Thyroid gland (tissue), 4 donors: ENCODE measurements at regions not wholly inside any gene's neighbourhood (a gene's known extent, or its start where the extent isn't known, plus 50 kb on each side); places are given as distances from the start of the nearest gene placed in this dataset.

Experiments
- DNase-seq, 2 donors: peaks; one replicate each; pipeline ENCODE4 v3.0.0-alpha.2; 2019
- H3K27ac ChIP-seq, 3 donors: fragments of 200-600 bp; sonication (generic); 1 replicate in 2 of 3; 2 replicates in 1 of 3; pipeline ENCODE4 v1.5.1; 2016 to 2019; ENCODE audit warnings: mild to moderate bottlenecking in 1 of 3, moderate library complexity in 1 of 3
- H3K27me3 ChIP-seq: fragments of 200-600 bp; sonication (generic); one replicate; pipeline ENCODE4 v1.5.1; 2019
- H3K36me3 ChIP-seq, 2 donors: fragments of 200-600 bp; sonication (generic); one replicate each; pipeline ENCODE4 v1.5.1; 2016 to 2019
- H3K4me1 ChIP-seq, 2 donors: fragments of 200-600 bp; sonication (generic); one replicate each; pipeline ENCODE4 v1.5.1; 2017 to 2019
- H3K4me3 ChIP-seq, 3 donors: fragments of 200-600 bp; sonication (generic); replicated peaks in 1 of 3; 1 replicate in 2 of 3; 2 replicates in 1 of 3; pipeline ENCODE4 v1.5.1; 2016; ENCODE audit warnings: mild to moderate bottlenecking in 1 of 3
- H3K9me3 ChIP-seq: fragments of 200-600 bp; sonication (generic); one replicate; pipeline ENCODE4 v1.5.1; 2017
- POLR2A ChIP-seq, 2 donors: fragments of 450-650 bp; IDR thresholded peaks; one replicate each; pipeline ENCODE4 v1.6.1; 2017; ENCODE audit warnings: antibody characterized with exemption in 2 of 2, mild to moderate bottlenecking in 2 of 2, moderate library complexity in 1 of 2
- WGBS, 2 donors: methylation state at CpG; one replicate each; pipeline ENCODE4 v1.1.5; 2017; 5-methylcytosine and 5-hydroxymethylcytosine counted together
- intact Hi-C: fragments of 100-400 bp; cut with DNase I; formaldehyde crosslinking; loops from one replicate; pipeline ENCODE4 v1.15.1; 2023
- TF ChIP-seq, protein P1 (sequence below), 6 experiments: fragments of 200-600 bp in 3 of 6; fragments of 450-650 bp in 3 of 6; sonication (generic) in 3 of 6; IDR thresholded peaks; one replicate each; pipeline ENCODE4 v1.5.1; 2016 to 2019; ENCODE audit warnings: antibody characterized with exemption in 6 of 6, mild to moderate bottlenecking in 2 of 6, inconsistent platforms in 1 of 6, moderate library complexity in 1 of 6

DNA sequence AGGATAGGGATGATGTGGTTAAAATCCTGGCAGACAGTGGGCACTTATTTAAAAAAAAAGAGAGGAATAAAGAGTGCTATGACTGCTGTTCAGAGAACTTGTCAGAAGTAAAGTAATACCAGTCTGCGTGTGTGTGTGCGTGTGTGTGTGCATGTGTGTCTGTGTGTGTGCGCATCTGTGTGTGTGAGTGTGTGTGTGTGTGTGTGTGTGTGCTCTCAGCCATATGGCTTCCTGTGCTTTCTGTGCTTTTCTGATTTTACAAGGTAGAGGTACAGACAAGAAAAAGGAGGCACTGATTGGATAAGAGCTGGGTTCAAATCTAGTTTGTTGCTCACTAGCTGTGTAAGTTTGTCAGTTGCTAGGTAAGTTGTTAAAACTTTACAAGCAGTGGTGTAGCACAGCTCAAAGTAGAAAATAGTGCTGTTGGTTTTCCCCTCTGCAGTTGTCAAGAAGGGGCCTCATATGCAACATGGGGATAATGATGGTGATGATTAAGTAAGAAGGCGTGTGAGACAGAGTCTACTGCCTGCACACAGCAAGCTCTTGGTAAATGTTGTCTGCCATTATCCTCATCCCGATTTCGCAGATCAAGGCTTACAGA, 155.3 kb upstream of the ZNF217 start:
- peak overlapping the region in 2 of 3 donors; percentile 51 to 53 for H3K27ac ChIP-seq
- no peak for TF ChIP-seq POLR2A (IDR thresholded peaks at IDR 0.05)
- TF ChIP-seq, protein P1, sequence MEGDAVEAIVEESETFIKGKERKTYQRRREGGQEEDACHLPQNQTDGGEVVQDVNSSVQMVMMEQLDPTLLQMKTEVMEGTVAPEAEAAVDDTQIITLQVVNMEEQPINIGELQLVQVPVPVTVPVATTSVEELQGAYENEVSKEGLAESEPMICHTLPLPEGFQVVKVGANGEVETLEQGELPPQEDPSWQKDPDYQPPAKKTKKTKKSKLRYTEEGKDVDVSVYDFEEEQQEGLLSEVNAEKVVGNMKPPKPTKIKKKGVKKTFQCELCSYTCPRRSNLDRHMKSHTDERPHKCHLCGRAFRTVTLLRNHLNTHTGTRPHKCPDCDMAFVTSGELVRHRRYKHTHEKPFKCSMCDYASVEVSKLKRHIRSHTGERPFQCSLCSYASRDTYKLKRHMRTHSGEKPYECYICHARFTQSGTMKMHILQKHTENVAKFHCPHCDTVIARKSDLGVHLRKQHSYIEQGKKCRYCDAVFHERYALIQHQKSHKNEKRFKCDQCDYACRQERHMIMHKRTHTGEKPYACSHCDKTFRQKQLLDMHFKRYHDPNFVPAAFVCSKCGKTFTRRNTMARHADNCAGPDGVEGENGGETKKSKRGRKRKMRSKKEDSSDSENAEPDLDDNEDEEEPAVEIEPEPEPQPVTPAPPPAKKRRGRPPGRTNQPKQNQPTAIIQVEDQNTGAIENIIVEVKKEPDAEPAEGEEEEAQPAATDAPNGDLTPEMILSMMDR (IDR thresholded peaks at IDR 0.05), result no peak
- no peak overlapping the region for H3K4me3 ChIP-seq
- peaks cover 21 to 35% of the 10 kb centered on the region in 2 donors for H3K4me1 ChIP-seq
- H3K9me3 ChIP-seq, result no peaks in the 10 kb centered on the region
- no peaks in the 10 kb centered on the region for H3K36me3 ChIP-seq
- peak in 1 of 2 donors; percentile 10 for DNase-seq
- H3K27me3 ChIP-seq, result no peaks in the 10 kb centered on the region
- intact Hi-C loops, result no loop called here
- WGBS, 2 donors, result 71 to 86% methylated on average over 6 of the region's 6 CpGs

DNA sequence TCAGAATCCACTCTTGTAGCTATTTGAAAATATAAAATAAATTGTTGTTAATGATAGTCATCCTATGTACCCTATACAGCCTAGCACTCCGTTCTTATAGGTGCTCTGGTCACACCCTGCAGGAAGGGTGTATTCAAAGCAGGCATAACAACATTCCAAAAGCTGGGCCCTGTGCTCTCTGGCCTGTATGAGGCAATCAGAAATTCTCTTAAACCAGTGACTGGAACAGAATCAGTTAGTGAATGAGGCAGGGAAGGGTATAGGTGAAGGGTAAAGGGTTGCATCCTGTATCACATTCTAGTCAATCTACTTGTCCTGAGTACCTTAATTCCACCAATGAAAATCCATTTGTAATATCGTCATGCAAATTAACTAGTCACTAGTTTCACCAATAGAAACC, 154.5 kb upstream of the ZNF217 start:
- WGBS, 2 donors, result 64 to 70% methylated on average over 2 of the region's 2 CpGs
- intact Hi-C loops, result no loop called here
- Histone ChIP-seq H3K9me3 (no peaks in the 10 kb centered on the region), H3K4me1 (peaks cover 21 to 35% of the 10 kb centered on the region in 2 donors), H3K4me3 (no peak overlapping the region), H3K27ac (peak overlapping the region in 2 of 3 donors; percentile 51 to 53), H3K27me3 (no peaks in the 10 kb centered on the region), H3K36me3 (no peaks in the 10 kb centered on the region)
- DNase-seq, result peak; percentile 54 to 65
- TF ChIP-seq, protein P1 (IDR thresholded peaks at IDR 0.05), result no peak
- no peak for TF ChIP-seq POLR2A (IDR thresholded peaks at IDR 0.05)

DNA sequence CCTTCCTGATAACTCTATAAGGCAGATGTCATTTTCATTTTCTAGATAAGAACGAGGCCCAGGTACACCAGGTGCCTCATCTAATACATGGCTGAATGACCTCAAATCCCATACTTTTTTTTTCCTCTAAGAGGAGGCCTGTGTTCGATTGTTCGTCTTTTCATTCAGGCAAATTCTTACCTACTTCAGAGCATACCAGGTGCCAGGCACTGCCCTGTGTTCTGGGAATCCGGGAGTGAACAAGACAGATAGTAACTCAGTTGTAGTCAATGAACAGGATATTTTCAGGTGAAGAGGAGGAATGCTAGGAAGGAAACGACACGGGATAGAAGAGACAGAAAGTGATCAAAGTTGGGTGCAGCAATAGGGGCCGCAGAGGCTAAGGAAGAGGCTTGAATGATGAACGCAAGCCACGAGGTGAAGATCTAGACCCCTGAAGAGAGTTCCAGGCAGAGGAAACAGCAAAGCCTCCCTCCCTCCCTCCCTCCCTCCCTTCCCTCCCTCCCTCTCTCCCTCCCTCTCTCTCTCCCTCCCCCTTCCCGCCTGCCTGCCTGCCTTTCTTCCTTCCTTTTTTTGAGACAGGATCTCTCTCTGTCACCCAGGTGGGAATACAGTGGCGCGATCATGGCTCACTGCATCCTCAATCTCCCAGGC, 150.1 kb upstream of the ZNF217 start:
- H3K36me3 ChIP-seq, result no peaks in the 10 kb centered on the region
- intact Hi-C loops, result no loop called here
- DNase-seq, result peak in 1 of 2 donors; percentile 35
- WGBS, 2 donors, result 78 to 83% methylated on average over 12 of the region's 12 CpGs
- H3K27ac ChIP-seq, result no peak overlapping the region
- H3K4me3 ChIP-seq, result no peak overlapping the region
- H3K27me3 ChIP-seq, result no peaks in the 10 kb centered on the region
- TF ChIP-seq POLR2A (IDR thresholded peaks at IDR 0.05), result no peak
- TF ChIP-seq, protein P1 (IDR thresholded peaks at IDR 0.05), result no peak
- H3K4me1 ChIP-seq, result peaks cover 25 to 39% of the 10 kb centered on the region in 2 donors
- H3K9me3 ChIP-seq, result no peaks in the 10 kb centered on the region

DNA sequence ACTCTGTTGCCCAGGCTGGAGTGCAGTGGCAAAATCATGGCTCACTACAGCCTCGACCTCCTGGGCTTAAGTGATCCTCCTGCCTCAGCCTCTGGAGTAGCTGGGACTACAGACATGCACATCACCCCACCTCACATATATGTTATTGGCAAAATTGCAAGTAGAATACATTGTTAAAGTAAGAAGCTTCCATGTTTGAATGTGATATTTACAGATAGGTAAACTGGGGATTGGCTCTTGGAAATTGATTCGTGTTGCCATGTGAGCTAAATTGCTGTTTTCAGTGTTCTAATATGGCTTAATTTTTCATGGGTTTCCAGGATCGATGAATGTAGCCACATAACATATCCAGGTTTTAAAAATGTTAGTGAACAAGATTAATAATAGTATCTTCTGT, 149.0 kb upstream of the ZNF217 start:
- Histone ChIP-seq H3K27me3 (no peaks in the 10 kb centered on the region), H3K9me3 (no peaks in the 10 kb centered on the region), H3K27ac (no peak overlapping the region), H3K36me3 (no peaks in the 10 kb centered on the region), H3K4me1 (peaks cover 18 to 35% of the 10 kb centered on the region in 2 donors), H3K4me3 (no peak overlapping the region)
- no peak for DNase-seq
- intact Hi-C loops, result no loop called here
- no peak for TF ChIP-seq POLR2A (IDR thresholded peaks at IDR 0.05)
- 93 to 96% methylated on average over 3 of the region's 3 CpGs for WGBS, 2 donors

DNA sequence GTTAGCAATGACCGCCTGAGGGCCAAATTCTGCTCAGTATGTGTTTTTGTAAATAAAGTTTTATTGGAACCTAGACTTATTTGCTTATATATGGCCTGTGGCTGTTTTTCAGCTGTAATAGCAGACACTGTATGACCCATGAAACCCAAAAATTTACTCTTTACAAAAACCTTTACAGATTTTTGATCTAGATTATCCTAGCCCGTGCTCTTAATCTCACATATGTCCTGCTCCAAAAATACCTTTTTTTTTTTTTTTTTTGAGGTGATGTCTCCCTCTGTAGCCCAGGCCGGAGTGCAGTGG, 148.0 kb upstream of the ZNF217 start:
- intact Hi-C loops, result no loop called here
- H3K27ac ChIP-seq, result no peak overlapping the region
- 98% methylated on average over 3 of the region's 3 CpGs for WGBS, 2 donors
- H3K9me3 ChIP-seq, result no peaks in the 10 kb centered on the region
- H3K4me3 ChIP-seq, result no peak overlapping the region
- H3K36me3 ChIP-seq, result no peaks in the 10 kb centered on the region
- H3K4me1 ChIP-seq, result peaks cover 27 to 42% of the 10 kb centered on the region in 2 donors
- no peak for TF ChIP-seq POLR2A (IDR thresholded peaks at IDR 0.05)
- TF ChIP-seq, protein P1 (IDR thresholded peaks at IDR 0.05), result no peak
- no peak for DNase-seq
- H3K27me3 ChIP-seq, result no peaks in the 10 kb centered on the region
